ENCODE measurements at regions not wholly inside any gene's neighbourhood (a gene's known extent, or its start where the extent isn't known, plus 50 kb on each side); places are given as distances from the start of the nearest gene placed in this dataset.

- Histone ChIP-seq H3K27me3 (ENCODE audit: insufficient read depth, low read depth) (no peaks in the 10 kb centered on the region), H3K27ac (no peak overlapping the region), H3K79me2 (ENCODE audit: insufficient read depth, low read depth) (no peaks in the 10 kb centered on the region), H2AFZ (ENCODE audit: low read depth) (no peak overlapping the region), H4K20me1 (ENCODE audit: insufficient read depth) (no peaks in the 10 kb centered on the region), H3K4me3 (IDR thresholded peaks at IDR 0.05; ENCODE audit: insufficient read depth, low read depth, low read length) (no peak overlapping the region), H3K36me3 (ENCODE audit: insufficient read depth) (no peaks in the 10 kb centered on the region), H3K4me2 (no peak overlapping the region), H3K4me1 (ENCODE audit: low read depth, poor library complexity, severe bottlenecking) (no peaks in the 10 kb centered on the region), H3K9ac (no peak overlapping the region)
- TF ChIP-seq CTCF (conservative IDR thresholded peaks at IDR 0.05; ENCODE audit: low read depth, low read length) = no peak
These were observed 655.3 kb downstream of the LRRC70 start for GRCh38 chr5:63233911-63234310.

GRCh38 chr5:63233361-63233760 is 654.7 kb downstream of the LRRC70 start:
- no peak for TF ChIP-seq CTCF (conservative IDR thresholded peaks at IDR 0.05; ENCODE audit: low read depth, low read length)
- no peak overlapping the region for H3K9ac ChIP-seq
- H3K27ac ChIP-seq = no peak overlapping the region
- no peaks in the 10 kb centered on the region for H3K79me2 ChIP-seq (ENCODE audit: insufficient read depth, low read depth)
- H2AFZ ChIP-seq (ENCODE audit: low read depth) = no peak overlapping the region
- H3K27me3 ChIP-seq (ENCODE audit: insufficient read depth, low read depth) = no peaks in the 10 kb centered on the region
- H4K20me1 ChIP-seq (ENCODE audit: insufficient read depth) = no peaks in the 10 kb centered on the region
- H3K4me3 ChIP-seq (IDR thresholded peaks at IDR 0.05; ENCODE audit: insufficient read depth, low read depth, low read length) = no peak overlapping the region
- H3K36me3 ChIP-seq (ENCODE audit: insufficient read depth) = no peaks in the 10 kb centered on the region
- H3K4me2 ChIP-seq = no peak overlapping the region
- H3K4me1 ChIP-seq (ENCODE audit: low read depth, poor library complexity, severe bottlenecking) = no peaks in the 10 kb centered on the region

GRCh38 chr5:63230754-63231153 is 652.1 kb downstream of the LRRC70 start:
- no peak for TF ChIP-seq CTCF (conservative IDR thresholded peaks at IDR 0.05; ENCODE audit: low read depth, low read length)
- H3K36me3 ChIP-seq (ENCODE audit: insufficient read depth) = no peaks in the 10 kb centered on the region
- H3K4me1 ChIP-seq (ENCODE audit: low read depth, poor library complexity, severe bottlenecking) = no peaks in the 10 kb centered on the region
- H2AFZ ChIP-seq (ENCODE audit: low read depth) = no peak overlapping the region
- H3K4me2 ChIP-seq = no peak overlapping the region
- H3K4me3 ChIP-seq (IDR thresholded peaks at IDR 0.05; ENCODE audit: insufficient read depth, low read depth, low read length) = no peak overlapping the region
- no peak overlapping the region for H3K9ac ChIP-seq
- no peak overlapping the region for H3K27ac ChIP-seq
- no peaks in the 10 kb centered on the region for H3K27me3 ChIP-seq (ENCODE audit: insufficient read depth, low read depth)
- H3K79me2 ChIP-seq (ENCODE audit: insufficient read depth, low read depth) = no peaks in the 10 kb centered on the region
- no peaks in the 10 kb centered on the region for H4K20me1 ChIP-seq (ENCODE audit: insufficient read depth)

- Histone ChIP-seq H3K27me3 (ENCODE audit: insufficient read depth, low read depth) (no peaks in the 10 kb centered on the region), H4K20me1 (ENCODE audit: insufficient read depth) (no peaks in the 10 kb centered on the region), H3K36me3 (ENCODE audit: insufficient read depth) (no peaks in the 10 kb centered on the region), H3K27ac (no peak overlapping the region), H3K9ac (no peak overlapping the region), H2AFZ (ENCODE audit: low read depth) (no peak overlapping the region), H3K4me3 (IDR thresholded peaks at IDR 0.05; ENCODE audit: insufficient read depth, low read depth, low read length) (no peak overlapping the region), H3K4me1 (ENCODE audit: low read depth, poor library complexity, severe bottlenecking) (no peaks in the 10 kb centered on the region), H3K79me2 (ENCODE audit: insufficient read depth, low read depth) (no peaks in the 10 kb centered on the region), H3K4me2 (no peak overlapping the region)
- no peak for TF ChIP-seq CTCF (conservative IDR thresholded peaks at IDR 0.05; ENCODE audit: low read depth, low read length)
These were observed 649.5 kb downstream of the LRRC70 start for GRCh38 chr5:63228154-63228553.

- H4K20me1 ChIP-seq (ENCODE audit: insufficient read depth) = no peaks in the 10 kb centered on the region
- H3K4me1 ChIP-seq (ENCODE audit: low read depth, poor library complexity, severe bottlenecking) = no peaks in the 10 kb centered on the region
- H3K27me3 ChIP-seq (ENCODE audit: insufficient read depth, low read depth) = no peaks in the 10 kb centered on the region
- H3K79me2 ChIP-seq (ENCODE audit: insufficient read depth, low read depth) = no peaks in the 10 kb centered on the region
- H2AFZ ChIP-seq (ENCODE audit: low read depth) = no peak overlapping the region
- no peak overlapping the region for H3K9ac ChIP-seq
- no peak overlapping the region for H3K27ac ChIP-seq
- H3K4me3 ChIP-seq (IDR thresholded peaks at IDR 0.05; ENCODE audit: insufficient read depth, low read depth, low read length) = no peak overlapping the region
- no peak for TF ChIP-seq CTCF (conservative IDR thresholded peaks at IDR 0.05; ENCODE audit: low read depth, low read length)
- H3K4me2 ChIP-seq = no peak overlapping the region
- H3K36me3 ChIP-seq (ENCODE audit: insufficient read depth) = no peaks in the 10 kb centered on the region
These were observed 641.6 kb downstream of the LRRC70 start for GRCh38 chr5:63220244-63220643.
